HG03457 (cell line): ENCODE measurements at regions not wholly inside any gene's neighbourhood (a gene's known extent, or its start where the extent isn't known, plus 50 kb on each side); places are given as distances from the start of the nearest gene placed in this dataset.
"Not testable (repeated sequence)": the region's sequence is repeated elsewhere in the genome, so short reads cannot be mapped to it uniquely, and the experiment has no call there.

Source experiments
- ATAC-seq: cut with Tn5 transposase; IDR thresholded peaks from one replicate; pipeline ENCODE4 v1.9.1; 2021; ENCODE audit warnings: moderate number of reproducible peaks; ENCODE audit not compliant: unreplicated experiment

DNA sequence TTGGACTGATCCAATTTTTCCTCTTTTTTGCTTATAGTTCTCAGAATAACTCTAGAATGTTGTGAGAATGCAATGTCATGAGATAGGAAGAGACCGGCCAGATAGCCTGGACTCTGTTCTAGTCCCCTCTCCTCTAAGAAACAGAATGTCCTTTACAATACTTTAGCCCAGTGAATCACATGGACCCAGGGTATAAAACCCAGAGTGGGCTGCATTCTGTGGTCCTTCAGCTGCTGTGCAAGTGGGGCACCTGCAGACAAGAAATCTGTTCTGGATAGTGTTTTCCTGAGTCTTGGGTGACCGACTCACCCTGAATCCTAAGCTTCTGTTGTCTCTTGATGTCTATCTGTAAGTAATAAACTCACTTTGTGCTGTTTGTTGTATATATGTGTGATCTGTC lies 368.6 kb upstream of the DPH6 start:
- ATAC-seq = no peak

DNA sequence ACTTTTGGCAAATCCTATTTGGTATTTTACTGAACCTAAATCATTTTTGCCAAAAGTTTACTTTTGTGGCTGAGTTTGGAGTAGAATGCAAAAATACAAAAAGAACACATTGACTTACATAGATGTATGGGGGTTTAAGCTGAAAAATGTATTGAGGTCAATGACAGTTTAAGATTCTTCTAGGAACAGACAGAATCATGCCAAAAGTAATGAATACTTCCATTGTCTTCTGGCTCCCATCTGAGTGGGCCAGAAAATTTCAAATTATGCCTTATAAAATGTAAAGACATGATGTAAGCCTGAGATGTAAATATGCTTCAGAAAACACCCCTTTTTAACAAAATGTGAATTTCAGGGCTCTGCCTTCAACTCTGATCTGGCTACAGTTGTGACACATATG lies 375.1 kb upstream of the DPH6 start:
- ATAC-seq = no peak

DNA sequence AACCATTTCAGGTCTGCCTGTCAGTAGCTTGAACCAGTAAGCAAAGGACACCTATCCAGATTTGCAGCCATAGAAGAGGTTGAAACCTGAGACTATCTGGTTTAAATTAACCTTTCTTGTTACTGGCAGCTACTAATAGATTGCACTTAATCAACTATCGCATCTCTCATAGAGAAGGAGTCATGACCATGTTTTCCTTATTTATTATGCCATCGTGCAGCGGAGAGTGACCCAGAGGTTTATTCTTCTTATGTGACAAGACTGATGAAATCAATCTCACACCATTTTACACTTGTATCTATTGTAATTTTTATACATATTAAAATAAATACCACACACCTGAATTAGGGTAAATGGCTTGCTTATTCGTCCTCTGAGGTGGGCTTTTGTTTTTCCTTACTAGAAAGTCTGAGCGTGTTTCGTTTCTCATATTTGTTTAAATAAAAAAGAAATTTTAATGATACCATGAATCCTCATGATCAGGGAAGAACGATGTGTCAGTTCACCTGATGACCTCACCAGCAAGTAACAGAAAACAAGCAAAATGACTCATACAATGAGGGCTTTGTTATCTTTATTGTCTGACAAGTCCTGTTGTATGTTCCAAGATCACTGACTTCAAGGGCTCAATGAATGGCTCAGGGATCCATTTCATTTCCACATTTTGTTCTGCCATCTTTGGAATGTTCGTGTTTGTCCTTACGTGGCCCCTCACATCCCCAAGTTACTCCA lies 379.5 kb upstream of the DPH6 start:
- ATAC-seq = no peak

DNA sequence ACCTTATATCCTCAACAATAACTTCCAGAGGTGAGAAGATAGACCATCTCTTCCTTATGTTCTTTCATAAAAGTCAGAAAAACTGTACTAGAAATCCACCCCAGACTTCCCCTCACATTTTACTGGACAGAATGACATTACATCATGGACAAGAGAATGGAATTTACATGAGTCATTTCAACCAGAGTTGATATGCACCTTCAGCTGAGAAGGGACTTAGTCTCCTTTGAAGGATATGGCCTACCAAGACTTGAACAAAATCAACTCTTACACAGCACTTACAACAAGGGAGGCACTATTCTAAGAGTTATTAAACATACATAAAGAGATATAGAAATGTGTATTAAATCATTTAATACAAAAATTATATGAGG lies 380.0 kb upstream of the DPH6 start:
- ATAC-seq = no peak

DNA sequence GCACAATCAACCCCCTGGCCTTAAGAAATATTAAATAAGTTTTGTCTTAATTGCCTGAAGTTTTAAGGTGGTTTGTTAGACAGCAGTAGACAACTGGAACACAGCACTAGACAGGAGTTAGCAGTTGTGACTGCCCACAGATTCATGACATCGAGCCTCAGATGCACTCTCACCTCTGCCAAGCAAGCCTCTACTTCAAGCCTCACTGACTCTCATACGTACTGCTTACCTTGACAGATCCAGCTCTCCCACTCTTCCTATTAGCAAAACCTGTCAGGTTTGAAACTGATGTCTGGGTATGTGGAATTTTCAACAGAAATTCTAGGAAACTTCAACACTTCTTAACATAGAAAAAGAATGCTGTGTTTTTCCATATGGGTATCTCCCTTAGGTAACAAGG lies 382.9 kb upstream of the DPH6 start:
- ATAC-seq = no peak

DNA sequence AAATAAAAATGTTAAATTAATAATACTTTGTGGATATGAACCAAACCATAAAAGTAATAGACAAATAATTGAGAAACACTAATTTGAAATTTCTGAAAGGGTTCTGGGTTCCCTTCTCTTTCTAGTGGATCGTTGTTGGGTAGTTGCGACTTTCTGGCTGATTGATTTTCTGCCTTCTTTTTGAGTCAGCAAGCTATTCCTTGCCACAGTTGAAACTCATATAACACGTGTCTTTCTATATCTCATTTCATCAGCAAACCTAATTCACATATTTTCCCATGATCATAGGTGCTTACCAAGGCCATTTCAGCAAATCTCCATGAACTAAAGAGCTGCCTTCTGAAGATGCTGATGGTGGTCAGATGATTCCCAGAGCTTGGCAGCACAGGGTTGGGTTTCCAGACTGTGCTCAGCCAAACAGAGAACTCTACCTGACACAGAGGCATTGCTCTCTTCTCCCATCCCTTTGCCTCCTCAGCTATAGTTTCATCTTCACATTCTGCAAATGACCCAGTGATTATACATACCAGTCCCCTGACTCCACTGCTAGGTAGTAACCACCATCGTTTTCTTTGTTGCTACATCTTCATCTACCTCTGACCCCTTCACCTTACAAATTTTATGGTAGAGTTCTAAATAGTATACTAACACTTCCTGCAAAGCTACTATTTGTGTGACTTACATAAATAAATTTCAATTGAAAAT lies 383.9 kb upstream of the DPH6 start:
- peak; percentile 56 for ATAC-seq

DNA sequence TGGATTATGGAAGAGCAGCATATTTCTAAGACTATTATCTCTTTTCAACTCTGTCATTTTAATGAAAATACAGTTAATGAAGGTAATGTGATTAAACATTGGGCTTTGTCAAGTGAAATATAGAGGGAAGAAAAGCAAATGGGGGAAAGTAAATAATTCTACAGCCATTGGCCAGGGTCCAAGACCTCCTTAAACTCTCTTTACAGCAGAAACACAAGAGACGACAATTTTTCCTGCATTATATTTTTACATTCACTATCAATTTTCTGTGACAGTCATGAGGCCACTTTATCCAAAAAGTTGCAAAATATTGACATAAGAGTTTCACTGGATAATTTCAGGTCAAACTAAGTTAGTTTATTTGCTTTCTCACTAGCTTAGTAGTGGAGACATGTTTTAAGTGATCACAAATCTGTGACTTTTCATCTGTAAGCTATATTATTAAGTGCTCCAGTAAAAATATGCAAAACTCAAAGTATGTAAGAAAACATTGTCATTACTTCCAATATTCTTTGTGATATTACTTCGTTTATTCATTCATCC lies 385.9 kb upstream of the DPH6 start:
- ATAC-seq = no peak

DNA sequence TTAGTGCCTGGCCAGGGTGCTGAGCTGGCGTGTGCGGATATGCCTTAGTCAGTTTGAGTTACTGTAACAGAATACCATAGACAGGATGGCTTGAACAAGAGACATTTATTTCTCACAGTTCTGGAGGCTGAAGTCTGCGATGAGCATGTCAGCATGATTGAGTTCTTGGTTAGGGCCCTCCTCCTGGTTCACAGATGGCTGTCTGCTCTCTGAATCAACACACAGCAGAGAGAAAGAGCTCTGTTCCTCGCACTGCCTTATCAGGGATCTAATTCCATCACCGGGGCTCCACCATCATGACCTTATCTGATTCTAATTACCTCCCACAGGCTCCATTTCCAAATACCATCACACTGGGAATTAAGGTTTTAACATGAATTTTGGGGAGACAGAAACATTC lies 386.6 kb upstream of the DPH6 start:
- ATAC-seq = no peak

DNA sequence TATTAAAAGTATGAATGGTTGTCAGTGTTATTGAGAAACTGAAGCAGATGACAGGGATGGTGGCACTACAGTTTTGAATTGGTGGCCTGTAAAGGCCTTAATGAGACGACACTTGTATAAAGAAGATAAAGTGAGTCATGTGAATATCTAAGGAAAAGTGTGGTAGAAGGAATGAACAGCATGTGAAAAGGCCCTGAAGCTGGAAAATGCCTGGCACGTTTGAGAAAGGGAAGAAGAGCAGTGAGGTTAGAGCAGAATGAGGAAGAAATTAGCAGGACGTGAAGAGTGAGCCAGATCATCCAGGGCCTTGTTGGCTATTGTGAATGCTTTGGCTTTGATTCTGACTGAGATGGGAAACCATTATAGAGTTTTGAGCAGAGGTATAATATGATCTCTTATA lies 387.6 kb upstream of the DPH6 start:
- no peak for ATAC-seq

DNA sequence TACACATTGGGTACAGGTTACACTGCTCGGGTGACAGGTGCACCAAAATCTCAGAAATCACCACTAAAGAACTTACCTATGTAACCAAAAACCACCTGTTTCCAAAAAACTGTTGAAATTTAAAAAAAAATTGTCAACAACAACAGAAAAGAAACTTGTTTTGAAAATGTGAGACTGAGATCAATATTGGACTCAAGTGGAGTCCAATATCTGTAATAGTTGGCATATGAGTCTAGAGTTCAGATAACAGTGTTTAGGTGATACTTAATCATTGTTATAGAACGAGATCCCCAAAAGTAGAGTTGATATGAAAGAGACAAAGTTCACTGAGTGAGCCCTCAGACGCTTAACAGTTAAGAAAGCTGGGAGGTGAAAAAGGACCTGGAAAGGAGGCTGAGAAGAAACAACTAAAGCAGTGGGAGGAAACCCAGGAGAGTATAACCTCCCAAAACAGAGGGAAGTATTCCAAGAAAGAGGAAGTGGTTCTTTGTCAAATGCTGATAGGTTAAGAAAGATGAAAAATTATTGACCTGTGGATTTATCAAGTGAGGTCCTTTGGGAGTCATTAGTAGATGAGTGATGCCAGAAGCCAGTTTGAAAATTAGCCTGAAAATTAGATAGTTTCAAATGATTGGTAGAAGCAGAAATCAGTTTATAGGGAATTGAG lies 388.6 kb upstream of the DPH6 start:
- no peak for ATAC-seq

DNA sequence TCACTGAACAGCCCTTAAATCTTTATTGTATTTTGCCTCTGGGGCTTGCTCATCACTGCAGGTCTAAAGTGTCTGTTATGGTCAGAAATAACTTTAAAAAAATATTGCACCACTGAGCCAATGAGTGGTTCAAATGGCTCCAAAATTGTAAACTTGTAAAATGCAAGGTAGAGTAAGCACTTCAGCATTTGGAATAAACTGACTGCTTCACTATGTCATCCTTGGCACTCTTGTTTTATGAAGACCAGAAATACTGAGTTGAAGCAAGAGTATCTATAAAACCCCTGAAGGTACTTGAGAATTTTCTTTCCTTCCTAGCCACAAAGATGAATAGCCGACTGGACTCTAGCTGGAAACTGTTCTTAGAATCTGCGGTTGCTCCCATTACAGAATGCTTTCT lies 390.3 kb upstream of the DPH6 start:
- ATAC-seq = no peak

DNA sequence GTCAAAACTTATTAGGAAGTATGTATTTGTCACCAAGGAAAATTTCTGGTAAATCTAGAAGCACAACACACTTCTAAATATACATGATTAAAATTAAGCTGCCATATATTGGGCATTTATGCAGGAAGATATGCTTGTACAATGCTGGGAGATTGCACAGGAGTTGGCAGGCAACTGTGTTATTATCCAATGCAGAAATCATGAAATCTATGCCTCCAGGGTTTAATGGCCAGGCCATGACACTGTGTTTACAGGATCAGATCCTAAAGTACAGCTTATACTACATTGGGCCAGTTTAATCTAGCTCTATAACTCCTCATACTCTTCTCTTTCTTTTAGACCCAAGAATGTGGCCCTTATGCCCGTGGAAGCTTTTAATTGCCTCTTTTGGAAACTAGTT lies 391.4 kb upstream of the DPH6 start:
- ATAC-seq = no peak

DNA sequence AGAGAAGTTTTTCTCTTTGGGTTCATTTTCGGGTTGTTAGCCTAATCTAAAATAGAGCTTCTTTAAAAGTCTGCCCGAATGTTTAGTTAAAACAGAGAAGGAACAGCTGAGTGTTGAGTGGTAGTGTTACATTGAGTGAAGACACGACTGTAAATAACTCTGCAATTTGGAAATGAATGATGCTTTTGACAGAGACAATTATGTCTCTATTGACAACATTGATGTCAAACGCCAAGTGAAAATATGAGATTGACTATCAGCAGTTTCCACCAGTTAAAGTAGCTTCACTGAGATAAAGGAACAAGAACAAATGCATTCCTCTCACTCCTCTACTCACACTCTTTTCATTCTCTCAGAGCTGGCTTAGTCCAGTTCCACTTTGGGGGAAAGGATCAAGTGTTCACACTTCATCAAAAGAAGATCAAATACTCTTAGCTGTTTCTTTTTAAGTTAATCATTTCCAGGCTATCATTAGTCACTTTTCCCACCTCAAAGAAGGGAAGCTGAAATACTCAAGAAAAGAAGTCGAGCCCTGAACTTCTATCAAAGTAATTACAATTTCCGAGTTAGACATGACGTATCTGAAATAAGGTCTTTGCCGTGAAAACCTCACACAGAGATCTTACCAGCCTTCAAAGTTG lies 399.1 kb upstream of the DPH6 start:
- ATAC-seq = no peak

DNA sequence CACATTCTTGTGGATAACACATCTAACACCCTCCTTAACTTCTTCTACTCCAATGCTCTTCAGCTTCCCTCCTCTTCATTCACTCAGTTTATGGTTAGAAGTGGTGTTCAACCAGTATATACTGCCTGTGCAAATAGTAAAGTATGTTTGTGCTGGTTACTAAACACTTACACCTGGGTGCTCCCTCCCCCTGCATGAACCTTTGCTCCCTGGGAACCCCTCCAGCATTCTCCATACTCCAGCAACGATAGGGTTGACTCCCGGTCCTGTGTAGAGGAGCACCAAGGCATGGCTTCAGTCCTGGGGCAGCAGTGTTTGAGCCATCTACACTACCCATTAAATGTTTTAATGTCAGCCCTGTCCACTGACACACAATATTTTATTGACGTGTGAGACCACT lies 407.5 kb upstream of the DPH6 start:
- ATAC-seq = no peak

DNA sequence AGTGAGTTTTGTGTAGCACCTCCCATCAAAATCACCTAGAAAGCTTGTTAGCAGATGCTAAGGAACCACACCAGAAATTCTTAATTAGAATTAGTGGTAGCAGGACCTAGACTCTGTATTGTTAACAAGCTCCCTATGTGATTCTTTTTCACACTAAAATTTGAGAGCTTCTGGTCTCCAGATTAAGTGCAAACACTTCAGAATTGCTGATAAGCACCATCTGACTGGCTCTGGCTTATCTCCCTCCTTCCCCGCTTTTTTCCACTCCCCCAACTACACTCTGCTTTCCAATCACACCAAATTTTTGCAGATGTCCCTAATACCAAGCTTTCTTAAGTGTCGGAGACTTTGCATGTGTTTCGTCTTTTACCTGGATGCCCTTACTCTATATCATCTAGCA lies 410.1 kb upstream of the DPH6 start:
- ATAC-seq = no peak

DNA sequence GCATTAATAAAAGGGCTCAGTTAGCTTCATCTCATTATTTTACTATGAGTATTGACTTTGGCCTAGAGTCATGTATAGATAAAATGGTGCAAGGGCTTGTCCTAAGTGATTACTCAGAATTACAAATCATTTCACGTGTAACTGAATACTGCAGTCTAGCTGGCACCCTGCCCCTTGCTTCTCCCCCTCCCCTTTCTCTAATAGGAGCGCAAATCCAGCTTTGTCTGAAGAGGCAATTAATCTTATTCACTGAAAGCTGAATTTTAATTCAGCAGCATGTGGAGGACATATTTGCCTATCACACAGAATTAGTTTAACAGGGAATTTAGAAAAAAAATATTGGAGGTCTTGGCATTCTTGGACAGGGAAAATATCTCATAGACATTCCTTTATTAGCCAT lies 412.1 kb upstream of the DPH6 start:
- no peak for ATAC-seq

DNA sequence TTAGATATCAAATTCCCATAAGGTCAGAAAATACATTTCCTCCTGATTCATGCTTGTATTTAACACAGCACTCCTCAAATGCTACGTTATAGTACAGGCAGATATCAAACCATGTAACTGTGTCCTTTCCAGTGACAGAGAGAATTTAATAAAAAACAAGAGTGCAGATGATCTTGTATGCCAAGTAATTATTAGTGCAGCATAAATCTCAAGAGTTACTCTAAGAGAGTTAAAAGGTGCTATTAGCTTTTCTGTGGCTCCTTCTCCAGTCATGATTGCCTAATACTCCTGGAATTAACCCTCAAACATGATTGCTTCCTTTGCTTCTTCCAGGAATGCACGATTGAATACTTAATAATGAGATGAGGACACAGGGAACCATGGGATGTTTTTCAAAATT lies 413.0 kb upstream of the DPH6 start:
- no peak for ATAC-seq

DNA sequence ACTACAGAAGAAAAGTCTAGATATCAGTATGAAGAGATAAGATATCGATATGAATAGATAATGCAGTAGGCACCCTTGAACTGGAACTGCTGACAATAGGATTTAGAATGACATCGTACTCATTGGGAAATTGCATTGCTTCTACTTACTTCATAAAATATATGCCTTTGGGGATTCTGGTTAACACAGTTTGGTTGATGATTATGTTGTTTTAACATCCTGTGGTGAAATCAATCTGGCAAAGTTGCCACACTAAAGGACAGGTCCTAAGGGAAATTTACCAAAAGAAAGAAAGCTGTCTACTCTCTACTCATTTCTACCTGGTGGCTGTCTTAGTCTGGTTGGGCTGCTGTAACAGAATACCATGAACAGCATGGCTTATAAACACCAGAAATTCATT lies 417.4 kb upstream of the DPH6 start:
- no peak for ATAC-seq

DNA sequence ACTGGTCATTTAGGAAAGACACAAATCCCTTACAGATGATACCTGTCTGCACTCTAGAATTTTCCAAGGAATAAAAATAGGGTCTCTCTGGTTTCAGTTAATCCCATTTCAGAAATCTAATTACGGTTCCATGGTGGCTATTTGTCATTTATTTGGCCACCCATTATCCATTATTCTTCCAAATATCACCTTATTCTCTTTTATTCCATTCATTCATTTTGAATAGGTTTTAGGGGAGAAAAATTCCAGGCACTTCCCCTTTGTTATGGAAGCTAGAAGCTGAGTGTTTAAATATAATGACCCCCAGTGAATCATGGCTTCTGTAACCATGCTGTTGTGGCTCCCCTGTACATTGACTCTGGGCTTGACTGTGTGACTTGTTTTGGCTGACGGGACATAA lies 420.8 kb upstream of the DPH6 start:
- no peak for ATAC-seq

DNA sequence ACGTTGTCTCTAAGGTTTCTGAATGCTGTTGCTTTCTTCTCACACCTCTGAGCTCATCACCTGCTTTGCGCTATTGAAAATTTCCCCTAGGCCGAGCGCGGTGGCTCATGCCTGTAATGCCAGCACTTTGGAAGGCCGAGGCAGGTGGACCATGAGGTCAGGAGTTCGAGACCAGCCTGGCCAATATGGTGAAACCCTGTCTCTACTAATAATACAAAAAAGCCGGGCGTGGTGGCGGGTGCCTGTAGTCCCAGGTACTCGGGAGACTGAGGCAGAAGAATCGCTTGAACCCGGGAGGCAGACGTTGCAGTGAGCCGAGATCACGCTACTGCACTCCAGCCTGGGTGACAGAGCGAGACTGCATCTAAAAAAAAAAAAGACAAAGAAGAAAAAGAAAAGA lies 422.0 kb upstream of the DPH6 start:
- not testable (repeated sequence) for ATAC-seq

DNA sequence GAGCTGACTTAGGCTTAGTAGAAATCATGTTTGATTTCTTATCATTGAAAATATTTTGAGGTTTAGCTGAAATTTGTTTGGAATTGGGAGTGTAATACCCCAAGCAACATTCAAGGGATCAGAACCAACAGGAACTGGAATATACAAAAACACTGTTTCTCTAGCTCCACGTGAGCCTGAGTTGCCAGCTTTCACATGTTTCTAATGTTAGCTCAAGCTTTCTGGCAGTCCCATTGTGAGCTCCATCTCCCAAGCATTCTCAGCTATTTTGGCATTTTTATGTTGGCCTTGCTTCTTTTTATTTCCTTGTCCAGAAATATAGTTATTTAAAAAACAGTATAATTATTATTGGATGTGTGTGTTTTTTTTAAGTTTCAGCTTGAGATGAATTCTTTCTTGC lies 427.1 kb upstream of the DPH6 start:
- ATAC-seq = no peak

DNA sequence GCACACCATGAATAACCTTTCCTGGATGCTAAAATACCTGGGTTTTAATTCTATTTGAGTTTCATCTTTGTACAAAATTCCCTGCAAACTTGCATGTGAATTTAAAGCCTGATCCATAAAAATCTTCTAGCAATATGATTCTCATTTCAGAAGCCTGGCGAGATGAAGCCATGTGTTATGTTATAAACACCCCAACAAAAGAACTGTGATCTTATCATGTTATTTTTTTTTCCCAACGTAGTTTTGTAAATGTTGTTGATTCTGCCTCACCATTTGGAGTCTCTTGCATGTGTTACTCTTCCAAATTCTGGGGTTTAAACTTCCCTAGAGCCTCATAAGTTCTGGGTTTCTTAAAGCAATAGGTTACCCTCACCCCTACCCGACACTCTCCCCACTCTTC lies 428.1 kb upstream of the DPH6 start:
- ATAC-seq = no peak
